ENCODE measurements at regions not wholly inside any gene's neighbourhood (a gene's known extent, or its start where the extent isn't known, plus 50 kb on each side); places are given as distances from the start of the nearest gene placed in this dataset.

DNA sequence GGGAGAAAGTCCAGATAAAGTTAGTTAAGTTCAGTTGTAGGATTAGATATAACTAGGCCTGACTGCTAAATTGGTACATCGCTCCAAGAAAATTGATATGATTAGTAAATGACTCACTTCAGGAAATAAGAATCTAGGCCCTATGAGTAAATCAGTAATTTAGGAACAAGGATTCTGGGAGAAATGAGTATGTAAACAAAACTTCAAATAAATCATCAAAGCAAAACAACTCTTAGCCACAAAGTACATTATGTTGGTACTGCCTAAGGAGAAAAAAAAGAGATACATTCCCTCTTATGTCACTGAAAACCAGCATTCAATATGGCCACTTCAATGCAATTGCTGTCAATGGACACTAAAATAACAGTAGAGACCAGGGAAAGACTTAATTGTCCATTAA, 529.1 kb downstream of the ZNF804A start:
- intact Hi-C loops (cut with micrococcal nuclease; ENCODE audit: unreplicated experiment) = no loop called here
- ChIA-PET POLR2A (no interaction called here), CTCF (no interaction called here)
- Histone ChIP-seq H3K4me3 (ENCODE audit: low read depth in 2 of 2, low read length in 2 of 2) (no peak overlapping the region), H3K36me3 (ENCODE audit: control insufficient read depth, insufficient read depth, low read length) (no peaks in the 10 kb centered on the region), H3K4me1 (ENCODE audit: control insufficient read depth, insufficient read depth, low read length) (no peaks in the 10 kb centered on the region), H3K27ac (ENCODE audit: low read length) (no peak overlapping the region), H3K9me3 (ENCODE audit: control insufficient read depth, insufficient read depth, low read depth, low read length) (0 out of 2 replicates have a peak, but pooled peaks cover 3% of the 10 kb centered on the region), H3K27me3 (ENCODE audit: control insufficient read depth, insufficient read depth, low read length) (no peaks in the 10 kb centered on the region)
- in situ Hi-C loops (cut with HindIII; ENCODE audit: low pct_unique_long_range_greater_than_20kb, low sequenced_read_pairs) = no loop called here
- BruUV-seq (replicated peaks) = no TSS peak
- TF ChIP-seq TCF7L2 (IDR thresholded peaks at IDR 0.05; ENCODE audit: low read depth, low read length) (no peak), POLR2AphosphoS5 (IDR thresholded peaks at IDR 0.05; ENCODE audit: low read depth, low read length) (no peak), SIN3A (IDR thresholded peaks at IDR 0.05; ENCODE audit: borderline replicate concordance, insufficient read depth, low read depth, low read length) (no peak)
- TF ChIP-seq, protein P1, sequence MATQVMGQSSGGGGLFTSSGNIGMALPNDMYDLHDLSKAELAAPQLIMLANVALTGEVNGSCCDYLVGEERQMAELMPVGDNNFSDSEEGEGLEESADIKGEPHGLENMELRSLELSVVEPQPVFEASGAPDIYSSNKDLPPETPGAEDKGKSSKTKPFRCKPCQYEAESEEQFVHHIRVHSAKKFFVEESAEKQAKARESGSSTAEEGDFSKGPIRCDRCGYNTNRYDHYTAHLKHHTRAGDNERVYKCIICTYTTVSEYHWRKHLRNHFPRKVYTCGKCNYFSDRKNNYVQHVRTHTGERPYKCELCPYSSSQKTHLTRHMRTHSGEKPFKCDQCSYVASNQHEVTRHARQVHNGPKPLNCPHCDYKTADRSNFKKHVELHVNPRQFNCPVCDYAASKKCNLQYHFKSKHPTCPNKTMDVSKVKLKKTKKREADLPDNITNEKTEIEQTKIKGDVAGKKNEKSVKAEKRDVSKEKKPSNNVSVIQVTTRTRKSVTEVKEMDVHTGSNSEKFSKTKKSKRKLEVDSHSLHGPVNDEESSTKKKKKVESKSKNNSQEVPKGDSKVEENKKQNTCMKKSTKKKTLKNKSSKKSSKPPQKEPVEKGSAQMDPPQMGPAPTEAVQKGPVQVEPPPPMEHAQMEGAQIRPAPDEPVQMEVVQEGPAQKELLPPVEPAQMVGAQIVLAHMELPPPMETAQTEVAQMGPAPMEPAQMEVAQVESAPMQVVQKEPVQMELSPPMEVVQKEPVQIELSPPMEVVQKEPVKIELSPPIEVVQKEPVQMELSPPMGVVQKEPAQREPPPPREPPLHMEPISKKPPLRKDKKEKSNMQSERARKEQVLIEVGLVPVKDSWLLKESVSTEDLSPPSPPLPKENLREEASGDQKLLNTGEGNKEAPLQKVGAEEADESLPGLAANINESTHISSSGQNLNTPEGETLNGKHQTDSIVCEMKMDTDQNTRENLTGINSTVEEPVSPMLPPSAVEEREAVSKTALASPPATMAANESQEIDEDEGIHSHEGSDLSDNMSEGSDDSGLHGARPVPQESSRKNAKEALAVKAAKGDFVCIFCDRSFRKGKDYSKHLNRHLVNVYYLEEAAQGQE (IDR thresholded peaks at IDR 0.05; ENCODE audit: insufficient read depth in 1 of 2, low read depth in 2 of 2, low read length in 1 of 2) = no peak
- TF ChIP-seq, protein P2, sequence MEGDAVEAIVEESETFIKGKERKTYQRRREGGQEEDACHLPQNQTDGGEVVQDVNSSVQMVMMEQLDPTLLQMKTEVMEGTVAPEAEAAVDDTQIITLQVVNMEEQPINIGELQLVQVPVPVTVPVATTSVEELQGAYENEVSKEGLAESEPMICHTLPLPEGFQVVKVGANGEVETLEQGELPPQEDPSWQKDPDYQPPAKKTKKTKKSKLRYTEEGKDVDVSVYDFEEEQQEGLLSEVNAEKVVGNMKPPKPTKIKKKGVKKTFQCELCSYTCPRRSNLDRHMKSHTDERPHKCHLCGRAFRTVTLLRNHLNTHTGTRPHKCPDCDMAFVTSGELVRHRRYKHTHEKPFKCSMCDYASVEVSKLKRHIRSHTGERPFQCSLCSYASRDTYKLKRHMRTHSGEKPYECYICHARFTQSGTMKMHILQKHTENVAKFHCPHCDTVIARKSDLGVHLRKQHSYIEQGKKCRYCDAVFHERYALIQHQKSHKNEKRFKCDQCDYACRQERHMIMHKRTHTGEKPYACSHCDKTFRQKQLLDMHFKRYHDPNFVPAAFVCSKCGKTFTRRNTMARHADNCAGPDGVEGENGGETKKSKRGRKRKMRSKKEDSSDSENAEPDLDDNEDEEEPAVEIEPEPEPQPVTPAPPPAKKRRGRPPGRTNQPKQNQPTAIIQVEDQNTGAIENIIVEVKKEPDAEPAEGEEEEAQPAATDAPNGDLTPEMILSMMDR (IDR thresholded peaks at IDR 0.05) = no peak
- DNase-seq (ENCODE audit: low read depth, low spot score) (no peak), ATAC-seq (no peak)

DNA sequence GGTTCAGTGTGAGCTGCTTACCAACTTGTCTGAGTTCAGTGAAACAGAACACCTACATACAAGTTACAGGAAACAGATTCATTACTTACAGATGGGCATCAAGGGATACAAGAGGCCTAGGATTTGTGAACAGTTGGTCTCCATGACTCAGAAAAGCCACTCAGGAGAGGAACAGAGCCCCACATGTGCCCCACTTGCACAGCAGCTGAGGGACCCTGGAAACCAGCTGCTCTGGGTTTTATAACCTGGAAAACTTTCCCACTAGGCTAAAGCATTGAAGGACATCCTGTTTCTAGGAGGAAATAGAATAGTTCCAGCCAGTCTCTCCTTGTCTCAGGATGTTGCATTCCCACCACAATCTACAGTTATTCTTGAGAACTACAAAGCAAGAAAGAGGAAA, 530.0 kb downstream of the ZNF804A start:
- Histone ChIP-seq H3K4me3 (ENCODE audit: low read depth in 2 of 2, low read length in 2 of 2) (no peak overlapping the region), H3K4me1 (ENCODE audit: control insufficient read depth, insufficient read depth, low read length) (no peaks in the 10 kb centered on the region), H3K9me3 (ENCODE audit: control insufficient read depth, insufficient read depth, low read depth, low read length) (0 out of 2 replicates have a peak, but pooled peaks cover 3% of the 10 kb centered on the region), H3K36me3 (ENCODE audit: control insufficient read depth, insufficient read depth, low read length) (no peaks in the 10 kb centered on the region), H3K27ac (ENCODE audit: low read length) (no peak overlapping the region), H3K27me3 (ENCODE audit: control insufficient read depth, insufficient read depth, low read length) (no peaks in the 10 kb centered on the region)
- TF ChIP-seq, protein P1 (IDR thresholded peaks at IDR 0.05; ENCODE audit: insufficient read depth in 1 of 2, low read depth in 2 of 2, low read length in 1 of 2) = no peak
- TF ChIP-seq, protein P2 (IDR thresholded peaks at IDR 0.05) = no peak
- TF ChIP-seq POLR2AphosphoS5 (IDR thresholded peaks at IDR 0.05; ENCODE audit: low read depth, low read length) = no peak
- TF ChIP-seq SIN3A (IDR thresholded peaks at IDR 0.05; ENCODE audit: borderline replicate concordance, insufficient read depth, low read depth, low read length) = no peak
- no peak for TF ChIP-seq TCF7L2 (IDR thresholded peaks at IDR 0.05; ENCODE audit: low read depth, low read length)
- in situ Hi-C loops (cut with HindIII; ENCODE audit: low pct_unique_long_range_greater_than_20kb, low sequenced_read_pairs) (no loop called here), intact Hi-C loops (cut with micrococcal nuclease; ENCODE audit: unreplicated experiment) (no loop called here)
- ChIA-PET POLR2A (no interaction called here), CTCF (no interaction called here)
- BruUV-seq (replicated peaks) = no TSS peak
- DNase-seq (ENCODE audit: low read depth, low spot score) (no peak), ATAC-seq (no peak)

Data from Panc1 (cell line).